GM10248 (cell line): ENCODE measurements at regions not wholly inside any gene's neighbourhood (a gene's known extent, or its start where the extent isn't known, plus 50 kb on each side); places are given as distances from the start of the nearest gene placed in this dataset.
A peak's percentile ranks its signal among the peaks of the same experiment; 100 is the strongest.

ENCODE experiments used
- CTCF ChIA-PET: fragments of 300-600 bp; sonication (Branson Sonifier 250); formaldehyde crosslinking; extraction: SDS; loops from one replicate; lab custom pipeline; 2021; ENCODE audit warnings: antibody characterized with exemption; lab: Yijun Ruan, JAX
- POLR2A ChIA-PET: fragments of 350-650 bp; sonication (Branson Sonifier 250); formaldehyde crosslinking; extraction: SDS; loops from one replicate; lab custom pipeline; 2020; ENCODE audit warnings: antibody characterized with exemption; lab: Yijun Ruan, JAX
- DNase-seq: peaks from one replicate; pipeline ENCODE4 v3.0.0; 2012; ENCODE audit errors: extremely low spot score
- TF ChIP-seq, protein P1 (sequence below): IDR thresholded peaks from 2 replicates; pipeline ENCODE4 v1.5.1; 2012; ENCODE audit warnings: mild to moderate bottlenecking, low read depth; ENCODE audit errors: extremely low read depth, missing control alignments, control extremely low read depth

DNA sequence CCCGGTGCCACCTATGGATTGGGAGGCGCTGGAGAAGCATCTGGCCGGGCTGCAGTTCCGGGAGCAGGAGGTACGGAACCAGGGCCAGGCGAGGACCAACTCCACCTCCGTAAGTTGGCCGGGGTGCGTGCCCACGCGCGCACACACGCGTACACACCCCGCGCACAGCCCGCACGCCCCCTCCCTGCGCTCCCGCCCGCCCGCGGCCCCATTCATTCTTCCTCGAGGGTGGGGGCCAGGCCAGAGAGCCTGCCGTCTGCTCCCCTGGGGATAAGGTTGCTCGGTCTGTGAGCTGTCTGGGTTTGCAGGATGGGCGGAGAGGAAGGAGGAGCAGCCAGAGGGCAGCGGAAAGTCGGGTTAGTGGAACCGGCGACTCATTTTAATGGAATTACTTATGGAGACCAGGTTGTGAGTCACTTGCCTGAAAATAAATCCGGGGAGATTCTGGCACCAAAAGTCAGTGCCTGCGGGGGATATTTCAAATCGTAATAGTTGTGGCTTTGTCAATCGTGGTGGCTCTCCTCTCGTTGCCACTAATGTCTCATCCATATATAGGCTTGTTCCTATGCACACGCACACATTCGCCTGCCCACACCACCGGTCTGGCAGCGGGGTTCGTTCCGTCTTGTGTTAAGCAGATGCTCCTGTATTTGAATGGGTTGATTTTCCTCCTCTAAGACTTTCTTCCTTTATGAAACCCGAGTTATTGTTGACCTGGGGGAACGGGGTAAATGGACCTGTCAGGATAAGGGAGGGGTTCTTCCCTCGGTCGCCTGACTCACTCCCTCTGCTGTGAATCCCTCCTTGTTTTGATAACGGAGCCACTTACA is 223.4 kb upstream of the IL12A start:
- TF ChIP-seq, protein P1, sequence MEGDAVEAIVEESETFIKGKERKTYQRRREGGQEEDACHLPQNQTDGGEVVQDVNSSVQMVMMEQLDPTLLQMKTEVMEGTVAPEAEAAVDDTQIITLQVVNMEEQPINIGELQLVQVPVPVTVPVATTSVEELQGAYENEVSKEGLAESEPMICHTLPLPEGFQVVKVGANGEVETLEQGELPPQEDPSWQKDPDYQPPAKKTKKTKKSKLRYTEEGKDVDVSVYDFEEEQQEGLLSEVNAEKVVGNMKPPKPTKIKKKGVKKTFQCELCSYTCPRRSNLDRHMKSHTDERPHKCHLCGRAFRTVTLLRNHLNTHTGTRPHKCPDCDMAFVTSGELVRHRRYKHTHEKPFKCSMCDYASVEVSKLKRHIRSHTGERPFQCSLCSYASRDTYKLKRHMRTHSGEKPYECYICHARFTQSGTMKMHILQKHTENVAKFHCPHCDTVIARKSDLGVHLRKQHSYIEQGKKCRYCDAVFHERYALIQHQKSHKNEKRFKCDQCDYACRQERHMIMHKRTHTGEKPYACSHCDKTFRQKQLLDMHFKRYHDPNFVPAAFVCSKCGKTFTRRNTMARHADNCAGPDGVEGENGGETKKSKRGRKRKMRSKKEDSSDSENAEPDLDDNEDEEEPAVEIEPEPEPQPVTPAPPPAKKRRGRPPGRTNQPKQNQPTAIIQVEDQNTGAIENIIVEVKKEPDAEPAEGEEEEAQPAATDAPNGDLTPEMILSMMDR, result no peak
- POLR2A ChIA-PET, result no interaction called here
- CTCF ChIA-PET, result no interaction called here
- peak; percentile 23 for DNase-seq

DNA sequence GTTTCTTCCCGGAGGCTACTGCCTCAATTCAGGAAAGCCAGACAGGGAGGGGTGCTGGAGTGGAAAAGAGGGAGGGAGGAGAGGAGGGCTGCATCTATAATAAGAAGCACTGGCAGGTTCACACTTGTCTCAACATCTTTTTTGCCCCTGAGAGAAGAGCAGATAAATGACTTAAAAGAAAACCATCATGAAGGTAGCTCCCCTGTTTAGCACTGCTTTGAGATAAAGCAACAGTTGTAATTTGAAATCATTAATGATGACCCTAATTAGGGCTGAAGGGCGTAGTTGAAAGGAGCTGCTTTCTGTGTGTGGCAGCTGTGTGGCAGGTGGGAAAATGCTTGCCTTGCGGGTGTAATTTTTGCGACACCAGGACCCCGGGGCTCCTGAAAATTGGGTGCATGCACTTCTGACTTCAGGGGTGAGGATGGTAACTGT is 222.8 kb upstream of the IL12A start:
- CTCF ChIA-PET, result interaction anchor here (0.7 kb wide), 1 partner anchor 11 kb away, joined by 3 read pairs; no protein-coding TSS in a partner anchor
- TF ChIP-seq, protein P1, result no peak
- DNase-seq, result no peak
- POLR2A ChIA-PET, result no interaction called here

DNA sequence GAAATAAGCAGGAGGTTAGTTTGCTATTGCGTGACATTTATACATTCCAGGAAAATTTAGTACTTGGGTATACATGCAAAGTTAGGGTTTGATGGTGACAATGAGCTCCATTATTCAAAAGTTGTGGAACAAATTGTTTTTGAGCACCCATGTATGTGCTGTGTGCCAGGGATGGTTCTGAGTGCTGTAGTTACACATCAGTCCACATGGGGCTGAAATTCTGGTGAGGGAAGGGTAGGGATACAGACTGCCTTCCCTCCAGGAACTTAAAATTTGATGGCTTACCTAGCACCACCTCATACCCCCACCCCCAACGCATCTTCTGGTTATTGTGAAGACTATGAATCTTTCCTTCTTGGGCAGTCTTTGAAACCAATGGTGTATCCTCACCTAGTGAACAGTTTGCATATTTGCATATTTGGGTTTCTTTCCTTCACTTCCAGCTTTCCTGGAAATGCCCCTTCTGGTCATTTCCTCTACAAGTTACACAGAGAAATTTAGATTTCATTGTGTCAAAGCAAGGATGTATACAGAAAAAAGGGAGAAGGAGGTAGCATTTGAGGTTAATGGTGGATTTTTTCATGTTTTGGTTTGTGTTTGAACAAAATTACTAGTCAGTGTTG is 222.0 kb upstream of the IL12A start:
- ChIA-PET POLR2A (no interaction called here), CTCF (interaction anchor here (0.7 to 1.0 kb wide), 2 partner anchors 10 to 17 kb away, joined by 3 read pairs; no protein-coding TSS in a partner anchor)
- no peak for DNase-seq
- TF ChIP-seq, protein P1, result no peak

DNA sequence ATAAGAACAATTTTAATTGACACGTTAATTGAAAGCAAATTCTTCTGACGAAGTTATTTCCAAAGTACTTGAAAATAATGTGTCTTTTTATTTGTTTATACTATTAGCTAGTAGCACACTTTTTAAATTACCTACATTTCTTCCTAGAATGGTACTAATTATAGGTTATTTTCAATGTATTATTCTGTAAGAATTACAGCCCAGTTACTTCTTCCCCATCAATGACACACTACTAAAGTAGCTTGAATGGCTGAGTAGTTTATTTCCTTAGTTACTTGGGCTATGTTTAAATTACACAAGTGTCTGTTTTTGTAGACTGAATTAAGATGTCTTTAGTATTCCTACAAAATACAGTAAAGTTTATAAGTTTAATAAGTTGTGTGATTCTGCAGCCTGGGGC is 217.6 kb upstream of the IL12A start:
- TF ChIP-seq, protein P1, result no peak
- CTCF ChIA-PET, result interaction anchor here (1.5 to 4.2 kb wide), 2 partner anchors 10 to 34 kb away, joined by 5 to 16 read pairs; no protein-coding TSS in a partner anchor
- POLR2A ChIA-PET, result no interaction called here
- DNase-seq, result no peak

DNA sequence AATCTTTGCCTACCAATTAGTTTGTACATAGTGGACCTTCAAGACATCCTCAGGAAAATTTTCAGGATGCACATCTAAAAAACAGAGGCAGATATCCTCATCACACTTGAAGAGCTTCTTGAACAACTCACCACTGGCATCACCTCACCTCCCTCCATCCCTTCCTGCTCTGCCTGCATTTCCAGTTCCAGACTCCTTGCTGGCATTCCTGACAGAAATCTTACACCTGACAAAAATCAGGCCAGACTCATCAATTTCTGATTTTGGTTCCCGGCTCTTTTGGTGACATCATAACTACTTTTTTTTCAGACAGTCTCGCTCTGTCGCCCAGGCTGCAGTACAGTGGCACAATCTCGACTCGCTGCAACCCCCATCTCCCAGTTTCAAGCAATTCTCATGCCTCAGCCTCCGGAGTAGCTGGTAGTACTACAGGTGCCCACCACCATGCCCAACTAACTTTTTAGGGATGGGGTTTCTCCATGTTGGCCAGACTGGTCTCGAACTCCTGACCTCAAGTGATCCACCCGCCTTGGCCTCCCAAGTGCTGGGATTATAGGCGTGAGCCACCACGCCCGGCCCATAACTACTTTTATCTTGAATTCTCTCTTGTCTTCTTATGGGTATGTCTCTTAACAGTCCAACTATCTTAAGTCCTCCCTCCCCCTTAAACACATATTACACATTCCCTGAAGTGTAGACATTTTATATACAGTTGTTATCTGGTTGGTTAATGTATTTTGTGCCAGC is 216.6 kb upstream of the IL12A start:
- POLR2A ChIA-PET, result no interaction called here
- TF ChIP-seq, protein P1, result no peak
- DNase-seq, result no peak
- CTCF ChIA-PET, result interaction anchor here (4.2 kb wide), 1 partner anchor 9 kb away, joined by 16 read pairs; no protein-coding TSS in a partner anchor

DNA sequence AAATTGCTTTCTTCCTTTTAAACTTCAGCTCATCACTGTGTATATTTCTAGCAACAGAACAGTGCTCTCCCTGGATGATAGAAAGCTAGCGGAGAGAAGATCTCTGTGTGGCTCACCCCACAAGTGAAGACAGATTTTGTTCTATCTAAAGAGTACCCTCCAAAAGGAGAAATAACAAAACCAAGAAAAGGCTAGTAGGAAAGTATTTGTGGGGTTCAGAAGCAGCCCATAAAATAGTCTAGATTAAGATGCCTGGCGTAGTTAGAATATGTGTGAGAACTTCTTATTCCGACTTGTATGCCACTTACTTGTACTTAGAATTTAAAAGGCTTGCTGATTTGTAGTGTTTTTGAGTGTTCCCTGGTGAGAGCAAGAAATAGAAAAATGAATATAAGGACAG is 214.9 kb upstream of the IL12A start:
- TF ChIP-seq, protein P1, result no peak
- no peak for DNase-seq
- CTCF ChIA-PET, result no interaction called here
- POLR2A ChIA-PET, result no interaction called here
